Inflammatory macrophage treated with lipopolysaccharide for 1 hour (primary cell): ENCODE measurements at regions not wholly inside any gene's neighbourhood (a gene's known extent, or its start where the extent isn't known, plus 50 kb on each side); places are given as distances from the start of the nearest gene placed in this dataset.
A peak's percentile ranks its signal among the peaks of the same experiment; 100 is the strongest.
"Not testable (repeated sequence)": the region's sequence is repeated elsewhere in the genome, so short reads cannot be mapped to it uniquely, and the experiment has no call there.

Experiments used
- DNase-seq, 2 donors: peaks; one replicate each; pipeline ENCODE4 v3.0.0-alpha.2; 2020 to 2022

GRCh38 chr4:126182786-126183185, 868.0 kb downstream of the FAT4 start:
- no peak for DNase-seq

GRCh38 chr4:126183206-126183605, 868.5 kb downstream of the FAT4 start:
- DNase-seq: no peak

GRCh38 chr4:126191536-126191935, 876.8 kb downstream of the FAT4 start:
- DNase-seq: no peak

GRCh38 chr4:126192506-126192905, 877.8 kb downstream of the FAT4 start:
- no peak for DNase-seq

GRCh38 chr4:126201251-126202138, 886.7 kb downstream of the FAT4 start:
- DNase-seq: not testable (repeated sequence)

- DNase-seq: no peak
These were observed 887.5 kb downstream of the FAT4 start for GRCh38 chr4:126202226-126202625.

GRCh38 chr4:126207910-126208309, 893.2 kb downstream of the FAT4 start:
- DNase-seq: no peak

- no peak for DNase-seq
These were observed 894.4 kb downstream of the FAT4 start for GRCh38 chr4:126209147-126209546.

GRCh38 chr4:126213996-126214395, 899.2 kb downstream of the FAT4 start:
- no peak for DNase-seq

GRCh38 chr4:126215759-126216158, 901.0 kb downstream of the FAT4 start:
- no peak for DNase-seq

- DNase-seq: no peak
These were observed 901.9 kb downstream of the FAT4 start for GRCh38 chr4:126216611-126217010.

- DNase-seq: no peak
These were observed 906.5 kb downstream of the FAT4 start for GRCh38 chr4:126221282-126221681.

GRCh38 chr4:126221717-126222340, 907.1 kb downstream of the FAT4 start:
- DNase-seq: no peak

GRCh38 chr4:126223784-126224407, 909.1 kb downstream of the FAT4 start:
- DNase-seq: peak; percentile 1 to 26

- DNase-seq: no peak
These were observed 912.7 kb downstream of the FAT4 start for GRCh38 chr4:126227428-126227827.

- DNase-seq: no peak
These were observed 915.5 kb downstream of the FAT4 start for GRCh38 chr4:126230269-126230668.

GRCh38 chr4:126233483-126233882, 918.7 kb downstream of the FAT4 start:
- no peak for DNase-seq

GRCh38 chr4:126238013-126238412, 923.3 kb downstream of the FAT4 start:
- no peak for DNase-seq

- no peak for DNase-seq
These were observed 926.9 kb downstream of the FAT4 start for GRCh38 chr4:126241634-126242033.

GRCh38 chr4:126242679-126243390, 928.1 kb downstream of the FAT4 start:
- no peak for DNase-seq

GRCh38 chr4:126247409-126247808, 932.7 kb downstream of the FAT4 start:
- no peak for DNase-seq

GRCh38 chr4:126250006-126250405, 935.3 kb downstream of the FAT4 start:
- no peak for DNase-seq

GRCh38 chr4:126251169-126251568, 936.4 kb downstream of the FAT4 start:
- DNase-seq: no peak
